ENCODE measurements at regions not wholly inside any gene's neighbourhood (a gene's known extent, or its start where the extent isn't known, plus 50 kb on each side); places are given as distances from the start of the nearest gene placed in this dataset.

- TF ChIP-seq ZNF311 (tag by site-specific recombination; IDR thresholded peaks at IDR 0.05; ENCODE audit: borderline replicate concordance), result no peak
These were observed 1460.1 kb downstream of the OTOL1 start (continued) for GRCh38 chr3:162956711-162957110.

- POLR2A ChIA-PET, result no interaction called here
- TF ChIP-seq ZFP69B (tag by site-specific recombination; IDR thresholded peaks at IDR 0.05) (no peak), ZNF394 (tag by site-specific recombination; IDR thresholded peaks at IDR 0.05; ENCODE audit: borderline replicate concordance) (no peak), ZNF324 (tag by site-specific recombination; IDR thresholded peaks at IDR 0.05) (no peak), ZNF777 (tag by site-specific recombination; IDR thresholded peaks at IDR 0.05; ENCODE audit: borderline replicate concordance) (no peak), ZNF26 (tag by site-specific recombination; IDR thresholded peaks at IDR 0.05) (no peak), ZSCAN16 (tag by site-specific recombination; IDR thresholded peaks at IDR 0.05) (no peak), PRDM6 (tag by site-specific recombination; IDR thresholded peaks at IDR 0.05) (no peak), PBX3 (CRISPR knock-in tag; IDR thresholded peaks at IDR 0.05) (no peak), ZSCAN23 (tag by site-specific recombination; IDR thresholded peaks at IDR 0.05) (no peak), ZNF585B (tag by site-specific recombination; IDR thresholded peaks at IDR 0.05) (no peak)
- CTCF ChIA-PET, result no interaction called here
- Histone ChIP-seq H3K27ac (ENCODE audit: extremely low read depth, low read depth, low read length) (no peak overlapping the region), H3K4me3 (ENCODE audit: low read depth, low read length) (no peak overlapping the region), H3K36me3 (ENCODE audit: control insufficient read depth in 2 of 2, insufficient read depth in 1 of 2, low read length in 2 of 2) (no peaks in the 10 kb centered on the region), H3K9me3 (ENCODE audit: control insufficient read depth, insufficient read depth, low read depth, low read length) (no peaks in the 10 kb centered on the region), H3K4me1 (ENCODE audit: control insufficient read depth, insufficient read depth, low read length) (no peaks in the 10 kb centered on the region)
These were observed 1463.7 kb downstream of the OTOL1 start for GRCh38 chr3:162960269-162960668.

- ChIA-PET CTCF (no interaction called here), POLR2A (no interaction called here)
- Histone ChIP-seq H3K9me3 (ENCODE audit: control insufficient read depth, insufficient read depth, low read depth, low read length) (no peaks in the 10 kb centered on the region), H3K27ac (ENCODE audit: extremely low read depth, low read depth, low read length) (no peak overlapping the region), H3K4me3 (ENCODE audit: low read depth, low read length) (no peak overlapping the region), H3K4me1 (ENCODE audit: control insufficient read depth, insufficient read depth, low read length) (no peaks in the 10 kb centered on the region), H3K36me3 (ENCODE audit: control insufficient read depth in 2 of 2, insufficient read depth in 1 of 2, low read length in 2 of 2) (no peaks in the 10 kb centered on the region)
- TF ChIP-seq ZNF311 (tag by site-specific recombination; IDR thresholded peaks at IDR 0.05; ENCODE audit: borderline replicate concordance) (no peak), ZBTB8A (tag by site-specific recombination; IDR thresholded peaks at IDR 0.05) (no peak), YY2 (tag by site-specific recombination; IDR thresholded peaks at IDR 0.05) (no peak), ZNF658 (tag by site-specific recombination; IDR thresholded peaks at IDR 0.05) (no peak), PATZ1 (tag by site-specific recombination; IDR thresholded peaks at IDR 0.05) (no peak), ZNF639 (tag by site-specific recombination; IDR thresholded peaks at IDR 0.05) (no peak), HOXA7 (CRISPR knock-in tag; IDR thresholded peaks at IDR 0.05; ENCODE audit: borderline replicate concordance) (no peak), ZNF266 (tag by site-specific recombination; IDR thresholded peaks at IDR 0.05; ENCODE audit: low read depth) (no peak), ZNF148 (tag by site-specific recombination; IDR thresholded peaks at IDR 0.05; ENCODE audit: borderline replicate concordance) (no peak), KLF8 (tag by site-specific recombination; IDR thresholded peaks at IDR 0.05) (no peak), ZFP3 (tag by site-specific recombination; IDR thresholded peaks at IDR 0.05; ENCODE audit: low read depth) (no peak), ZSCAN16 (tag by site-specific recombination; IDR thresholded peaks at IDR 0.05) (no peak), ZNF292 (tag by site-specific recombination; IDR thresholded peaks at IDR 0.05; ENCODE audit: borderline replicate concordance, low read depth) (no peak), ZNF24 (tag by site-specific recombination; IDR thresholded peaks at IDR 0.05) (no peak), SP2 (tag by site-specific recombination; IDR thresholded peaks at IDR 0.05) (no peak)
These were observed 1473.7 kb downstream of the OTOL1 start for GRCh38 chr3:162970292-162970691.
